Activated naive CD4-positive, alpha-beta T cell treated with anti-CD3 and anti-CD28 coated beads, Interleukin-2, amount 50 U/mL, for 72 hours (primary cell): ENCODE measurements at regions not wholly inside any gene's neighbourhood (a gene's known extent, or its start where the extent isn't known, plus 50 kb on each side); places are given as distances from the start of the nearest gene placed in this dataset.
"Not testable (repeated sequence)": the region's sequence is repeated elsewhere in the genome, so short reads cannot be mapped to it uniquely, and the experiment has no call there.

Experiments used
- ATAC-seq, 2 donors: fragments of 150-1000 bp; cut with Tn5 transposase; 2 replicates each; pipeline ENCODE4 v1.10.0; 2021; ENCODE audit warnings: mild to moderate bottlenecking in 2 of 2, moderate library complexity in 2 of 2
- DNase-seq, 2 donors: peaks; one replicate each; pipeline ENCODE4 v3.0.0; 2021 to 2022; ENCODE audit warnings: low spot score in 2 of 2
- H3K27ac Mint-ChIP-seq, 2 donors: one replicate each; pipeline ENCODE4 v1.8.0; 2022; ENCODE audit warnings: mild to moderate bottlenecking in 2 of 2, mixed read lengths in 2 of 2
- H3K36me3 Mint-ChIP-seq, 2 donors: one replicate each; pipeline ENCODE4 v1.8.0; 2022; ENCODE audit warnings: mixed read lengths in 2 of 2
- H3K9me3 Mint-ChIP-seq, 2 donors: one replicate each; pipeline ENCODE4 v1.8.0; 2022; ENCODE audit warnings: mixed read lengths in 2 of 2

DNA sequence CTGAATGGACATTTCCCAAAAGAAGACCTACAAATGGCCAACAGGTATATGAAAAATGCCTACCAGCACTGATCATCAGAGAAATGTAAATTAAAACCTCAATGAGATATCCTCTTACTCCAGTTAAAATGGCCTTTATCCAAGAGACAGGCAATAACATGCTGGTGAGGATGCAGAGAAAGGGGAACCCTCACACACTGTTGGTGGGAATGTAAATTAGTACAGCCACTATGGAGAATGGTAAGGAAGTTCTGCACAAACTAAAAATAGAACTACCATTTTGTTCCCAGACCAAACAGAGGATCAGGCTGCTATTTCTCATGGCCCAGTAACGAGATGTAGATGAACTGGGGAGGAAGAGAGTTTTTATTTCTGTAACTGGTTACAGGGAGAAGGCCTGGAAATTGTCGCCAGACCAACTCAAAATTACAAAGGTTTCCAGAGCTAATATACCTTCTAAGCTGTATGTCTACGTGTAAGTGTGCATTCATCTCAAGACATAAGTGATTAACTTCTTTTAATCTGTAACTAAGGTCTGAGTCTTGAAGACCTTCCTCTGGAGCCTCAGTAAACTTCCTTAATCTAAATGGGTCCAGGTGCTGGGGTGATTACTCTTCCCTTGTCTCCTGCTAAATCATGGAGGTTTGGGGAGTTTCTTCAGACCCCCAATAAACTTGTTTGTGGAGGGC lies 75.6 kb upstream of the COG2 start:
- not testable (repeated sequence) for H3K36me3 Mint-ChIP-seq, ATAC-seq

DNA sequence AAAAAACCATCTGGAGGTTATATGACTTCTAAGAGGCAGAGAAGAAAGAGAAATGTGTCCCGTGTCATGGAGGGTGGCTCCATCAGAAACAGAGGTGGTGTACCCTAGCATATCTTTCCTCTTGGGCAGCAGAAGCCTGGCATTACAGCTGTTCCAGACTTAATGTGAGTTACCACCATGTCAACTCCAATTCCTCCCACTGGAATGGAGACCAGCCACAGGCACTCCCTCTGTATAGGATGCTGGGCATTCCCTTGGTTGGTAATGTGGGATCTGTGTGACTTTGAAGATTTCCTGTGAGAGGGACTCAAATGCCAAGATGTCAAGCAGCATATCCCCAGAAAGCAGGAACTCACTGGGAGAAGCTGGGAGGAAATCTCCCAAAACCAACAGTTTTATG lies 77.1 kb upstream of the COG2 start:
- H3K9me3 Mint-ChIP-seq, result no peaks in the 10 kb centered on the region
- DNase-seq (no peak), ATAC-seq (no peak)
- no peaks in the 10 kb centered on the region for H3K36me3 Mint-ChIP-seq
- H3K27ac Mint-ChIP-seq, result no peak overlapping the region

More for the DNA sequence above, 75.6 kb upstream of the COG2 start:
- H3K9me3 Mint-ChIP-seq, DNase-seq, H3K27ac Mint-ChIP-seq: not testable (repeated sequence)

DNA sequence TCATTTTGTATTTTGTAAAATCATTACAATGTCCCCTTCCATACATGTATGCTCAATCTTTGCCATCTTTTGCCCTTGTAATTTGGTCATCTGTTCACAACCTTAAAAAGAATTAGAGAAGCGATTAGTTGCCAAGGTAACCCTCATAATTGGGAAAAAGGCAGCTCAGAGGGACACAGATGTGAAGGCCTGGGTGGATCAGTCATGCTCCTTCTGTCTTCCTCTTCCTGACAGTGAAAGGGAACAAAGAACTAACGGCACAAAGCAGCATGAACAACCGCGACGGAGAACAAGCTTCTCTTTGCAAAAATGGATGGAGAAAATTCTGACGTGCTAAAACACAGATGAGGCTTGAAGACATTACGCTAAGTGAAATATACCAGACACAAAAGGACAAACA lies 78.7 kb upstream of the COG2 start:
- DNase-seq, result no peak
- Mint-ChIP-seq H3K27ac (no peak overlapping the region), H3K9me3 (no peaks in the 10 kb centered on the region), H3K36me3 (no peaks in the 10 kb centered on the region)
- no peak for ATAC-seq

DNA sequence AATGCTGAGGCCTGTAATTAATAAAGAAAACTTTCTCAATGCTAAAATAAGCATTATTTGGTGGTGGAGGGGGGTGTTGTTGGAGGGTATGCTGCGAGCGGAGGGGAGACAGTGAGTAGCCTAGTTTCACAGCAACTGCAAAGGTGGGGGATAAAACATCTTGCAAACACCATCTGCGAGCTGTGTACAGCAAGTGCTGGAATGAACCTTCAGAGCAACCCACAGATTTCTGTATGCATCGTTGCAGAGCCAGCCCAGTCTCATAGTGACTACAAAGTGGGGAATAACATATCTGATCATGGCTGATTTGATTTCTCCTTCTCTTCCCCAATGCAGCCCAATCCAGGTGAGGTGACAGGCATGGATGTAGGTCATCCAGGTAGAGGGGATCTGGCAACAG lies 80.7 kb upstream of the COG2 start:
- no peak overlapping the region for H3K27ac Mint-ChIP-seq
- H3K36me3 Mint-ChIP-seq, result no peaks in the 10 kb centered on the region
- ATAC-seq (no peak), DNase-seq (no peak)
- no peaks in the 10 kb centered on the region for H3K9me3 Mint-ChIP-seq

DNA sequence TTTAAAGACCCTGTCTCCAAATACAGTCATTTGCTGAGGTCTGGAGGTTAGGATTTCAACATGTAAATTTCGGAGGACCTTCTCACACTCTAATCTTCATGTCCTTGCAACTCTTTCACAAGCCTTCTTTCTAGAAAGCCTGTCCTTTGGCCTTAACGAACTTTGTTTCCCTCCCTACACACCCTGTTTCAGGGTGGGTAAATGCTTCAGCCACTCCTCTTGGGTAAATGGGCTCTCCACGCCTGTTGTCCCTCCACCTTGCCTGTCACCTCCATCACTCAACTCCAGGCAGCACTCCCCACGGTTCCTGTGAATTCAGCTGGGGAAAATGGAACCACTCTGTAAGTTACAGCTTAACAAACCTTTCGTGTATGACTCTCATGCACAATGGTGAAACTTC lies 84.0 kb upstream of the COG2 start:
- DNase-seq (no peak), ATAC-seq (no peak)
- Mint-ChIP-seq H3K27ac (no peak overlapping the region), H3K9me3 (no peaks in the 10 kb centered on the region), H3K36me3 (no peaks in the 10 kb centered on the region)

DNA sequence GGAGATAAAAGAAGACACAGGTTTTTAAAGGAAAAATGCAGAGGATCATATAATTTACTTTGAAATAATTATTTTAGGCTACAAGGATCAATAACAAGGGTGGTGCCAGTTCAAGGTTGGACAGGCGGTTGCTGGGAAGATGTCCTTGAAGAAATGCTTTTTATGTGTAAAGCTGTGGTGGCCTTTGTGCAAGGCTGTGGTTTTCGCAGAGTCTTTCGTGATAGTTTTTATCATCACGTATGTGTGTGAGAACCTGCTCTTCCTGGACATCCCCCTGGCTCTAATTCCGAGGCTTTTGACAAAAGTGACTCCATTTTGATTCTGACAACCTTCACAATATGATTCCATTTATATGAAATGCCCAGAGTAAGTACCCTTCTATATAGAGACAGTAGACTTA lies 85.8 kb upstream of the COG2 start:
- DNase-seq (no peak), ATAC-seq (no peak)
- no peak overlapping the region for H3K27ac Mint-ChIP-seq
- H3K9me3 Mint-ChIP-seq, result peaks cover 0 to 5% of the 10 kb centered on the region in 2 donors
- no peaks in the 10 kb centered on the region for H3K36me3 Mint-ChIP-seq

DNA sequence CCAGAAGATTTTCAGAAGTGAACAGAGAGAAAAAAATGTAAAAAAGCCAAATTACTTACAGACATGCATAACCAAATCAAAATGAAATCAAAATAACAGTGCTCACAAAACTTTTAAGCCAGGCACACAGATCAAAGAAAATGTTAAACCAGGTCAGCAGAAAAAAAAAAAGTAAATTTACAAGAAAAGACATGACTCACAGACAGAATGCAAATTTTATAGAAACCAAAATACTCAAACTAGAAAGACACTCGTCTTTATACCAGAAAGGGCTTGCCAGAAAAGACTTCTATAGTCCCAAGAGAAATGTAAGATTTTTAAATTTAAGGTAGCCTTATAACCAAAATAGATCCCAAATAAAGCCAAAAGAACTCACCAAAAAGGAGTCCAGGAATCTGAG lies 86.5 kb upstream of the COG2 start:
- peak in 1 of 2 donors; percentile 74 for ATAC-seq
- H3K27ac Mint-ChIP-seq, result peak overlapping the region in 1 of 2 donors; percentile 51
- peaks cover 0 to 5% of the 10 kb centered on the region in 2 donors for H3K9me3 Mint-ChIP-seq
- H3K36me3 Mint-ChIP-seq, result no peaks in the 10 kb centered on the region
- DNase-seq, result no peak

DNA sequence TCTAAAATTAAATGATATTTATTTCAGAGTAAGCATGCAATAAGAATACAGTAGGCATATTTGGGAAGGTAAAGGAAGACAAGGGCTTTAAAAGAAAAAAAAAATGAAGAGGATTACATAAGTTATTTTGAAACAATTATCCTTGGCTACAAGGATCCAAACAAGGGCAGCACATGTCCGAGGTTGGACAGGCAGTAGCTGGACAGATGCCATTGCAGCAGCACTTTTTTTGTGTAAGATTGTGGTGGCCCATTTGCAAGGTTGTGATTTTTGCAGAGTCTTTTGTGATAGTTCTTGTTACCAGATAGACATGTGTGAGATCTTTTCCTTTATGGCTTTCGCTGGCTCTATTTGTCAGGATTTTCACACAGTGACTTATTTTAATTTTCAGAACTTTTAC lies 89.4 kb upstream of the COG2 start:
- no peaks in the 10 kb centered on the region for H3K36me3 Mint-ChIP-seq
- H3K27ac Mint-ChIP-seq, result no peak overlapping the region
- no peak for DNase-seq
- peaks cover 0 to 5% of the 10 kb centered on the region in 2 donors for H3K9me3 Mint-ChIP-seq
- ATAC-seq, result no peak

DNA sequence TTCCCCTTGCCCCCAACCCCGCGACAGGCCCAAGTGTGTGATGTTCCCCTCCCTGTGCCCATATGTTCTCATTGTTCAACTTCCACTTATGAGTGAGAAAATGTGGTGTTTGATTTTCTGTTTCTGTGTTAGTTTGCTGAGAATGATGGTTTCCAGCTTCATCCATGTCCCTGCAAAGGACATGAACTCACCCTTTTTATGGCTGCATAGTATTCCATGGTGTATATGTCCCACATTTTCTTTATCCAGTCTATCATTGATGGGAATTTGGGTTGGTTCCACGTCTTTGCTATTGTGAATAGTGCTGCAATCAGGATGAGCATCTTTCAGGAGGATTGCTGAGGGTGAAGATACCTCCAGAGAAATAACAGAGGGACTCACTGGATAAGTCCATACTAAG lies 91.3 kb upstream of the COG2 start:
- H3K27ac Mint-ChIP-seq, H3K9me3 Mint-ChIP-seq, DNase-seq, ATAC-seq, H3K36me3 Mint-ChIP-seq: not testable (repeated sequence)

DNA sequence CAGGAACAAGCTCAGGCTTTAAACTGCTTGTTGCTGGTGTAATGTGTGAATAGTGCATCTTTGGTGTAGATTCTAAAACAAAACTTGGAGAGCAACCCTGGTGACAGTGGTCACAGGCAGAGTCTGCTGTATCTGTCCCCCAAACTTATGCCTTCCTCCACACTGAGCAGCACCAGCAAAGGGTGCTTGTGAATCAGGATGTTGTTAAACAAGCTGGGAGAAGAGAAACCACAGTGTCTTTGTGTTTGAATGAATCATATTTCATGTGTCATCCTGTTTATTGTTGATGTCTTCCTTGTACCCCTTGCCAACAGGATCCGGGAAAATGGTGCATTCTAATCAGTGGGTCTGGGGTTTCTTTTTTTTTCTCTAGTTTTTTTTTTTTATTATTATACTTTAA lies 91.9 kb upstream of the COG2 start:
- H3K36me3 Mint-ChIP-seq, result no peaks in the 10 kb centered on the region
- H3K27ac Mint-ChIP-seq, result no peak overlapping the region
- ATAC-seq (peak in 1 of 2 donors; percentile 91), DNase-seq (no peak)
- H3K9me3 Mint-ChIP-seq, result peaks cover 0 to 5% of the 10 kb centered on the region in 2 donors

DNA sequence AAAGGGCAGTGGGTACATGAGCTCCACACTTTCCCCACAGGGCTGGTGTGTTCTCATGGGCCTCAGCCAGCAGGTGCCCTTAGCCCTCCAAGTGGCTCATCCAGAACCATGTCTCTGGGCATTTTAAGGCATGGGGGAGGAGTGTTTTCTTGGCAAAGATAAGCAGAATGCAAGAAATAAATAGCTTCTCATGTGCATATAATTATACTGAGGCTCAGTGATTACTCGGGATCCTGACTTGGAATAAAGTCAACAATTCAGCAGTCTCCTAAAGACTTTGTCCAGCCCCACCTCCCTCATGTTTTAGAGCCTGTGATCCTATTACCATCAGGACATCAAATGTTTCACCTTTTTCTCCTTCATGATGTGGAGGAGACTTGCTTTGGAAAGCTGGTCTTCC lies 92.7 kb upstream of the COG2 start:
- H3K27ac Mint-ChIP-seq, result no peak overlapping the region
- H3K36me3 Mint-ChIP-seq, result no peaks in the 10 kb centered on the region
- DNase-seq (no peak), ATAC-seq (no peak)
- H3K9me3 Mint-ChIP-seq, result peaks cover 0 to 5% of the 10 kb centered on the region in 2 donors

DNA sequence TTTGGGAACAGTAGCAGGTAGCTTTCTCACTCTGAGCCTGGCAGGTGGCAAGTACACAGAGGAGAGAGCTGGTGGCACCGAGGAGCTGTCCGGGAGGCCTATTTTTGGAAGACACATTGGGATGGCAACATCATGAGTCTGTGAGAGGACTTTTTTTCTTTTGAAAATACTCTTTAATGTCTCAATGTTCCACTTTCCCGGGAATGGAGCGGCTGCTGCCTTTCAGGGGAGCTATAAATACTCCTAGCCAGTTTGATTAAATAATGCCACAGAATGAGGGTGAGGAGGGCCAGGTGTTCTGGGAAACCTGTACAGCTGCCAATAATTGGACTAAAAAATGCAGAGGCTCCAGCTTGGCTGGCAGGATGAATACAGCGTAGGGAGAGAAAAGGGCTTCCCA lies 93.3 kb upstream of the COG2 start:
- Mint-ChIP-seq H3K36me3 (no peaks in the 10 kb centered on the region), H3K27ac (no peak overlapping the region), H3K9me3 (peaks cover 0 to 5% of the 10 kb centered on the region in 2 donors)
- DNase-seq (no peak), ATAC-seq (no peak)

DNA sequence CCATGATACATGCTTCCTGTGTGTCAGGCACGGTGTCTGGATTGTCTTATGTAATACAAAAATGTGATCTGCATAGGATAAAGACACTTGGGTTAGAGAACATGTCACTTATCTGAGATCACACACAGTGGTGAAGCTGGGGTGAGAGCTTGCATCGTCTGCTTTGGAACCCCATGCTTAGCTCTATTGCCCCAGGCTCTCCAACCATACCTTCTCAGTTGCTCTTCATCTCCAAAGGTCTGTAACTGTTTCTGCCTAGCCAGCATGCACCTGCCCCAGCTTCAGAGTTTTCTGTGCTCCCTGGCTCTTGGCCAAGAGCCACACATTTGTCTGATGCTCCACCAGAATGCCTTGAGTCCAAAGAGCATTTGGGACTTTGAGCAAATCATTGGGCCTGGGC lies 93.9 kb upstream of the COG2 start:
- Mint-ChIP-seq H3K27ac (no peak overlapping the region), H3K9me3 (peaks cover 0 to 5% of the 10 kb centered on the region in 2 donors), H3K36me3 (no peaks in the 10 kb centered on the region)
- no peak for ATAC-seq
- no peak for DNase-seq

DNA sequence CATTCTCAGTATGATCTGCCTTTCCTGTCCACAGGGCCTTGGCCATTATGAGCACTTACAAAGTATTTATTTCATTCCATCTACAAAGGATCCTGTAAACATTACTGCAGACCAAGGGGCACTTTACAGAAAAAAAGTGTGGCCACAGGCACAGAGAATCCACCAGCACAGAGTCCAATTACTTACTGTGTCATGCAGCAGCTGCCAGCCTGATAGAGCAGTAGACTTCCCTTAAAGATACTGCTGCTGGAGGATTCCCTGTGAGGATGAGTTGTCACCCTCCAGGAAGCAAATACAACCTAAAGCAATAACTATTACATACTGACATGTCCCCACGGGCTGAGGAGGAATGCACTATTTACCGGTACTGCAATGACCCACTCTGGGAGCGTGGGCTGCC lies 97.1 kb upstream of the COG2 start:
- Mint-ChIP-seq H3K36me3 (no peaks in the 10 kb centered on the region), H3K9me3 (no peaks in the 10 kb centered on the region), H3K27ac (peak overlapping the region in 1 of 2 donors; percentile 44)
- DNase-seq (no peak), ATAC-seq (no peak)

DNA sequence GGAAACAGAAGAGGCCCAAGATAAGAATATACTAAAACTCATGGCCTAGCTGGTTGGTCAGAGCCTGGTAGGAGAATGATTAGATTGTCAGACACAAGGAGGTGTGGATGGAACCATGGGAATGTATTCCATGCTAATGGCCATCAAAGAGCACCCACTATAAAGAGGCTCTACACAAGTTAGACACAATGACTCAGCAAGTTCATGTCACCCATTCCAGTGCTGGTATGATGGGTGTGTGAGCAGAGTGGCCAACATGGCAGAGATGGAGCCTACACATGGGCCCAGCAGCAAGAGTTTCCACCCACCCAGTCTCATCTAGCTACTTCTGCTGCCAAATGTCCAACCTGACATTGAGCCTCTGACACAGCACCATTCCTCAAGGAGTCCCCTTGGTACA lies 97.5 kb upstream of the COG2 start:
- DNase-seq (no peak), ATAC-seq (no peak)
- Mint-ChIP-seq H3K9me3 (no peaks in the 10 kb centered on the region), H3K27ac (peak overlapping the region in 1 of 2 donors; percentile 44), H3K36me3 (no peaks in the 10 kb centered on the region)

DNA sequence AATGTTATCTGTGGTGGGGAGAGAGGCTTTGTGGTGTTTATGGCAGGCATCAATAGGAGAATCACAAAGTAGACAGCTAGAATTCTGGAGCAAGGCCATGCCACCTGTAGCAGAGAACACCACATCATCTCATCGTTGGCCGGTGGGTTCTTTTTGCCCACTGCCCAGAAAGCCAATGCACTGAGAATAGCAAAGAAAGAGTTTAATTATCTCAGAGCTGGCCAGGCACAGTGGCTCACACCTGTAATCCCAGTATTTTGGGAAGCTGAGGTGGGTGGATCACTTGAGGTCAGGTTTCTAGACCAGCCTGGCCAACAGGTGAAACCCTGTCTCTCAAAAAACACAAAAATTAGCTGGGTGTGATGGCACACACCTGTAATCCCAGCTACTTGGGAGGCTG lies 99.2 kb upstream of the COG2 start:
- ATAC-seq (no peak), DNase-seq (no peak)
- Mint-ChIP-seq H3K9me3 (no peaks in the 10 kb centered on the region), H3K36me3 (peaks cover 0 to 4% of the 10 kb centered on the region in 2 donors), H3K27ac (no peak overlapping the region)

DNA sequence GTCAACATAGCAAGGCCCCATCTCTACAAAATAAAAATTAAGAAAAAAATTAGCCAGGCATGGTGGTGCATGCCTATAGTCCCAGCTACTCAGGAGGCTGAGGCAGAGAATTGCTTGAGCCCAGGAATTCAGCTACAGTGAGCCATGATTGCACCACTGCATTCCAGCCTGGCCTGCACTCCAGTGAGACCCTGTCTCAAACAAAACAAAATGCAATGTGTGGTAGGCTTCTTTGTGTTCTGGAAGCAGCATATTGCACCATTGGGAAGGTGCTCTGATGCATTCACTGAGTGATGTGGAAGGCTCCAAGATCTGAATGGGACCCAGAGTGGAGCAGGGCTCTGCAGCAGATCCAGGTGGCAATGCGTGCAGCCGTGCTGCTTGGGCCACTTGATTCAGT lies 99.6 kb upstream of the COG2 start:
- H3K36me3 Mint-ChIP-seq, result peaks cover 0 to 4% of the 10 kb centered on the region in 2 donors
- H3K27ac Mint-ChIP-seq, result no peak overlapping the region
- DNase-seq (no peak), ATAC-seq (no peak)
- no peaks in the 10 kb centered on the region for H3K9me3 Mint-ChIP-seq

DNA sequence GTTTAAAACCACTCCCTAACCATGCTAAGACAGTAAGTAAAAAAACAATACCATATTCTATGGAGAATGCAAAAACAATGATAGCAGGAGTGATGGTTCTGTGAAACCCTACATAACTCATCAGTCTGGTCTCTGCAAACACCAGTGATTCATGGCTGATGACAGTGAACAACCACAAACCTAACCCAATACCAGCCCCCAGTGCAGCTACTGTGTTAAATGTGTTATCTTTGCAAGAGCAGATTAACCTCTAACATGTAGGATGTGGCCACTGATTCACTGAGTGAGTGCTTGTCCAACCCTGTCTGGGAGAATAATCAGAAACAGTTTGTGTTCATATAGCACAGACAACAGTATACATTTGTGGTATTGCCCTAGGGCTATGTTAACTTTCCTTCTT lies 100.2 kb upstream of the COG2 start:
- DNase-seq, result no peak
- Mint-ChIP-seq H3K27ac (no peak overlapping the region), H3K9me3 (no peaks in the 10 kb centered on the region), H3K36me3 (peaks cover 0 to 4% of the 10 kb centered on the region in 2 donors)
- ATAC-seq, result peak; percentile 76 to 100

DNA sequence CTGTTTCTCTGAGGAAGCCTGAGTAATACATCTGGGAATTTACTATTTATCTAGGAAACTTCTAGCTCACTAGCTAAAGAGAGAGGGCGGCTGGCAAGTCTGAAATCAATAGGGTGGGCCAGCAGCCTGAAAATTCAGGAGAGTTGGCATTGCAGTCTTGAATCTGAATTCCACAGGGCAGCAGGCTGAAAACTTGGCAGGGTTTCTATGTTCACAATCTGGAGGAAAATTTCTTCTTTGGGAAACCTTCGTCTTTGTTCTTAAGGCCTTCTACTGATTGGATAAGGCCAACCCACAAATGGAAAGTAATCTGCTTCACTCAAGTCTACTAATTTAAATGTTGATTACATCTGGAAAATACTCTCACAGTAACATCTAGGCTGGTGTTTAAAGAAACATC lies 101.0 kb upstream of the COG2 start:
- ATAC-seq (no peak), DNase-seq (no peak)
- peaks cover 0 to 4% of the 10 kb centered on the region in 2 donors for H3K36me3 Mint-ChIP-seq
- no peaks in the 10 kb centered on the region for H3K9me3 Mint-ChIP-seq
- no peak overlapping the region for H3K27ac Mint-ChIP-seq
